ENCODE measurements at regions not wholly inside any gene's neighbourhood (a gene's known extent, or its start where the extent isn't known, plus 50 kb on each side); places are given as distances from the start of the nearest gene placed in this dataset.

GRCh38 chr14:106455026-106455425, 928.6 kb downstream of the TMEM121 start:
- intact Hi-C loops (cut with micrococcal nuclease) = no loop called here
- Histone ChIP-seq H4K20me1 (replicated peaks; ENCODE audit: control insufficient read depth, extremely low read depth, insufficient read depth, low read length) (no peaks in the 10 kb centered on the region), H3K4me3 (replicated peaks in 1 of 3; ENCODE audit: insufficient read depth in 1 of 3, low read depth in 1 of 3, low read length in 3 of 3) (no peak overlapping the region), H2AFZ (ENCODE audit: low read depth, low read length) (no peak overlapping the region), H3K4me1 (ENCODE audit: control insufficient read depth, extremely low read depth, insufficient read depth, low read length) (no peaks in the 10 kb centered on the region), H3K79me2 (ENCODE audit: control insufficient read depth, insufficient read depth, low read length) (no peaks in the 10 kb centered on the region), H3K27ac (ENCODE audit: insufficient read depth, low read depth, low read length) (no peak overlapping the region), H3K36me3 (ENCODE audit: control insufficient read depth in 2 of 2, extremely low read depth in 1 of 2, insufficient read depth in 2 of 2, low read length in 2 of 2) (no peaks in the 10 kb centered on the region), H3K9ac (replicated peaks; ENCODE audit: extremely low read depth, insufficient read depth, low read length) (no peak overlapping the region), H3K4me2 (ENCODE audit: insufficient read depth, low read length) (no peak overlapping the region), H3K27me3 (ENCODE audit: control insufficient read depth in 2 of 2, insufficient read depth in 2 of 2, low read length in 2 of 2) (no peaks in the 10 kb centered on the region), H3K9me1 (replicated peaks; ENCODE audit: control insufficient read depth, extremely low read depth, insufficient read depth, low read length) (no peaks in the 10 kb centered on the region), H3K9me3 (replicated peaks; ENCODE audit: control insufficient read depth, insufficient read depth, low read length) (peaks cover 4% of the 10 kb centered on the region)
- DNase-seq (ENCODE audit: low read depth, low spot score) (no peak), FAIRE-seq (no peak)
- BruUV-seq (replicated peaks) = no TSS peak
- dilution Hi-C loops (cut with MboI; ENCODE audit: extremely low pct_ligation_motif_present, low sequenced_read_pairs) = no loop called here
- TF ChIP-seq POLR2A (IDR thresholded peaks at IDR 0.05; ENCODE audit: low read depth, low read length) (no peak), JUN (IDR thresholded peaks at IDR 0.05; ENCODE audit: borderline replicate concordance, insufficient read depth, insufficient read length, low read depth) (no peak), POLR2AphosphoS5 (IDR thresholded peaks at IDR 0.05; ENCODE audit: insufficient read depth, low read depth, low read length) (no peak), GATA2 (IDR thresholded peaks at IDR 0.05; ENCODE audit: insufficient read depth, insufficient read length, low read depth, low read length) (no peak), FOS (IDR thresholded peaks at IDR 0.05; ENCODE audit: borderline replicate concordance, insufficient read depth, low read length) (no peak), CTCF (IDR thresholded peaks at IDR 0.05; ENCODE audit: extremely low read depth in 1 of 2, insufficient read depth in 1 of 2, low read depth in 1 of 2, low read length in 2 of 2) (no peak), MAX (IDR thresholded peaks at IDR 0.05; ENCODE audit: insufficient read depth, insufficient read length) (no peak), MYC (IDR thresholded peaks at IDR 0.05; ENCODE audit: low read depth, low read length) (no peak), EZH2 (IDR thresholded peaks at IDR 0.05; ENCODE audit: borderline replicate concordance, low read depth, low read length, severe bottlenecking) (no peak)
- ChIA-PET POLR2A (no interaction called here), CTCF (no interaction called here)

All from endothelial cell of umbilical vein (primary cell).